ENCODE measurements at regions not wholly inside any gene's neighbourhood (a gene's known extent, or its start where the extent isn't known, plus 50 kb on each side); places are given as distances from the start of the nearest gene placed in this dataset.
"Not testable (repeated sequence)": the region's sequence is repeated elsewhere in the genome, so short reads cannot be mapped to it uniquely, and the experiment has no call there.

- TF ChIP-seq CTCF (IDR thresholded peaks at IDR 0.05; ENCODE audit: borderline replicate concordance, extremely low read depth, low read length, poor library complexity, severe bottlenecking); EZH2 (IDR thresholded peaks at IDR 0.05; ENCODE audit: borderline replicate concordance, low read depth, low read length, severe bottlenecking): not testable (repeated sequence)
Observed at GRCh38 chr4:131925662-131926061, 1223.4 kb upstream of the PCDH10 start.
